GM12872 (cell line): ENCODE measurements at regions not wholly inside any gene's neighbourhood (a gene's known extent, or its start where the extent isn't known, plus 50 kb on each side); places are given as distances from the start of the nearest gene placed in this dataset.

Experiments used
- TF ChIP-seq, protein P1 (sequence below): IDR thresholded peaks from 3 replicates; pipeline ENCODE4 v1.5.1; 2011; ENCODE audit warnings: low read depth, mild to moderate bottlenecking, low read length, moderate library complexity; ENCODE audit not compliant: insufficient read depth

DNA sequence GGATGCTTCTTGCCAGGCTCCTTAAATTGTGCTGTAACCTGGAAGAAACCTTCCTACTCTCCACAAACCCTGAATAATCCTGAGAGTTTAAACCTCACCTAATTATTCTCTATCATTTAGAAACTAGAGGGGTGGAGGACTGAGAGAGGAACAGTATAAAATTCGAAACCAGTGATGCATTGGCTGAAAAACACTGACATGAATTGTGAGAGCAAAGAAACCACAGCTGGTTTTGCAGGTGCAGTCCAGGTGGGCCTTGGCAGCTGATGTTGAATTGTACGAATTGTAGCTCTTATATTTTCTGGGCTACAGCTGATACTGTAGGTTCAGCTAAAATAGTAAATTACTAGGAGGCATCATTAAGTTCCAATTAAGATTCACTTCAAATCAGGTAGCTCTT lies 227.0 kb upstream of the SLITRK5 start:
- TF ChIP-seq, protein P1, sequence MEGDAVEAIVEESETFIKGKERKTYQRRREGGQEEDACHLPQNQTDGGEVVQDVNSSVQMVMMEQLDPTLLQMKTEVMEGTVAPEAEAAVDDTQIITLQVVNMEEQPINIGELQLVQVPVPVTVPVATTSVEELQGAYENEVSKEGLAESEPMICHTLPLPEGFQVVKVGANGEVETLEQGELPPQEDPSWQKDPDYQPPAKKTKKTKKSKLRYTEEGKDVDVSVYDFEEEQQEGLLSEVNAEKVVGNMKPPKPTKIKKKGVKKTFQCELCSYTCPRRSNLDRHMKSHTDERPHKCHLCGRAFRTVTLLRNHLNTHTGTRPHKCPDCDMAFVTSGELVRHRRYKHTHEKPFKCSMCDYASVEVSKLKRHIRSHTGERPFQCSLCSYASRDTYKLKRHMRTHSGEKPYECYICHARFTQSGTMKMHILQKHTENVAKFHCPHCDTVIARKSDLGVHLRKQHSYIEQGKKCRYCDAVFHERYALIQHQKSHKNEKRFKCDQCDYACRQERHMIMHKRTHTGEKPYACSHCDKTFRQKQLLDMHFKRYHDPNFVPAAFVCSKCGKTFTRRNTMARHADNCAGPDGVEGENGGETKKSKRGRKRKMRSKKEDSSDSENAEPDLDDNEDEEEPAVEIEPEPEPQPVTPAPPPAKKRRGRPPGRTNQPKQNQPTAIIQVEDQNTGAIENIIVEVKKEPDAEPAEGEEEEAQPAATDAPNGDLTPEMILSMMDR: no peak

DNA sequence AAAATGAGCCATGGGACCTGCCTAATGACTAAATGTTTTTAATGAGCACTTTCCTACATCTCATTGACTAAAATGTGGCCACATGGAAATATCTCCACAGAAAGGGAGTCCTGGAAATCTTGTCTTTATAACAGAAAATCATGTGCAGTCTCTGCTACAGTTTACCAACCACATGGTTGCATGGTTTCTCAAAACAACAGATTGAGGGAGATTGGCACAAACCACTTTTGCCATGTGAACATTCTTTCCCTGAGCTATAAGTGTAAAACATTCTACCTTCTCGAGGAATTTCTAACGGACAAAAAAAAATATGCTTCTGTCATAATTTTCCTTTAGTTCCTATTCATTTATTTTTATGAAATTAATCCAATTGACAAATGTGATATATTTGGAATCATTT lies 218.9 kb upstream of the SLITRK5 start:
- TF ChIP-seq, protein P1: no peak

DNA sequence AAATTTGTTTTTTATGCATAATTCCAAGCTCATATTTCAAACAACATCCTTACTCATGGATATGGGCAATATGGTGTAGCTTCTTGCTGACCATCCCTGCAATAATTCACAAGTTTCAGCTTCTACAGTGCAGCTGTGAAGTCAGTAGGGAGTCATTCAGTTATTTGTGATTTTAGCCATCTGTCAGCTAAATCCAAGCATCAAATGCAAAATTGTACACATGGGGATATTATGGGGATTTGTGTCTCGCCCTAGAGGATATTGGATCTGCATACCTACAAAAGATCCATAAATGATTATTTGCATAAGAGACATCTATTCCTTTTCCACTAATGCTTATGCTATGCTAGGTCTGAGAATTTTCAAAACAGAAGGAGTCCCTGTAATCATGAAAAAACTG lies 217.9 kb upstream of the SLITRK5 start:
- TF ChIP-seq, protein P1: no peak

DNA sequence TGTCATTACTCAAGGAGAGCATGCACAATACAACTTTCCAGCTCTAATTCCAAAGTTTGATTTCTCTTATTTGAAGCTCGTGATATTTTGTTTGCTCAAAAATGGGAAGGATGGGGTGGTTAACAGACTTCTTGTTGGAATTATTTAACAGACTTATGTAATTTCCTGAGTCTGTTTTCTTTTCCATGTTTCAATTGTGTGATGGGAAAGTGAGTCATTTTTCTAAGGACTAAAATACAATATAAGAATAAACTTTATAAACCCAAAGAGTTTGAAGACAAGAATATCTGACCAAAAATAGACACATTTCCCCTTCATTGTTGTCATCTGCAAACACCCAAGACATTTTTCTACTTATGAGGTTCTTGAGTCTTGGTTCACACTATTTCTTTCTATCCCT lies 211.8 kb upstream of the SLITRK5 start:
- TF ChIP-seq, protein P1: no peak

DNA sequence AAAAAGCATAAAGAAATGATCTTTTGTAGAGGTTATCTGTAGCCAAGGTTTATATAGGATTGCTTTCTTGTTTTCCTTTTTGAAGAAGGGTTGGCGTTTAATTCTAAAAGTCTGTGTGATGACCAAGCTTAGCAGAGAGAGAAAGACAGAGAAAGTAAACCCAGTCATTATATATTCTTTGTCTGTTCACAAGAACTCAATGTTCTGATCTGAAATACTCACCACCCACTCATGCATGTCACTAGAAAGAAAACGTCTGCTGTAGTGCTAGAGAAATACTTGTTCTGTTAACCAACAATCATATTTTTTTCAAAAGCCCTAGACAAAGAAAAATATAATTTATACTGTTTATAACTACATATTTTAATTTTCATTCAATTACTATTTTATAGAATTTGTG lies 173.7 kb upstream of the SLITRK5 start:
- TF ChIP-seq, protein P1: no peak

DNA sequence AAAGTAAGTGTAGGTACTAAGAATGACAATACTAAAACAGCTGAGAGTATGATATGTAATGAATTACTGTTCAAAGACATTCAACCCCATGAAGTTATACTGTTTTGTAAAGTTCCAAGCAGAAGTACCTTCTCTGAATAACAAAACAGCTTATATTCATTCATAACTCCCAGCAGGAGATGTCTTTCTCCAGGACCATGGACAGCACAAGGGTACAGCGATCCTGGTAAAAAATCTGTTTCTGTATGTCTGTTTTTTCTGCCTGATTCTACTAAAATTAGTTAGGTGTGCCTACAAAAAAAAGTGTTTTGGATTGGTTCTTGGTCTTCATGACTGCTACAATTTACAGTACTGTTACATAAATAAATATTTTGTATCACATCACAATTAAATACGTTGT lies 172.5 kb upstream of the SLITRK5 start:
- TF ChIP-seq, protein P1: no peak

DNA sequence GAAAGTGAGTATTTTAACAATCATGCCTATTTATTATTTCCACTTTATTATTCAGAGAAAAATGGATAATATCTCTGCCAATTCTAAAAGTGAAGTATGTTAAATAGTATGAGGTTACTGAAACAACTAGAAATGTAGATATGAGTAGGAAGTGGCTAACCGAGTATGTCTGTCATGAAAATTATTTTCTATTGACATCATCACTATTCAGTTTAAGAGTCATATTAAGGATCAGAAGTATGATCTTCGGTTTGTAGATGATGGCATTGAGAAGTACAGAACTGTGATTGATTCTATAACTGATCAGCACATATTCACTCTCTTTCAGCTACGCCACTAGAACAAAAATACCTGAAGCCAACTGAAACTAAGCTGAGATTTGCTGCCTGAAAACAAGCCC lies 146.4 kb upstream of the SLITRK5 start:
- TF ChIP-seq, protein P1: no peak

DNA sequence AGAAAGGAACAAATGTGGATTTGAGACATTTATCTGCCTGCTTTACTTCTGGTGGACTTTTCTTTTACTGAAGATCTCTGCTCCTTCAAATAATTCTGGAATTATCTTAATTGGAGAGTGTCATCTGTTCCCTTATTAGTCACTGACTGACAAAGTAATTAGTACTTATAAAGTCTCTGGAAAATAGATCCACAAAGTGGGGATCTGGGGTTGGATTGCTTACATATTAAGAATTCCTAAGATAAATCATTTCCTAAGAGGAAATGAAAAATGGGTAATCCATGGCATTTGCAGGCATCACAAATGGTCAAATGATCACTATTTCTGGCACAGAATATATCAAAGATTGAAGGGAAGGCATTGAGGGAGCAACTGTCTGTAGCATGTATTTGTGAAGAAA lies 137.4 kb upstream of the SLITRK5 start:
- TF ChIP-seq, protein P1: no peak
